ENCODE measurements at regions not wholly inside any gene's neighbourhood (a gene's known extent, or its start where the extent isn't known, plus 50 kb on each side); places are given as distances from the start of the nearest gene placed in this dataset.

DNA sequence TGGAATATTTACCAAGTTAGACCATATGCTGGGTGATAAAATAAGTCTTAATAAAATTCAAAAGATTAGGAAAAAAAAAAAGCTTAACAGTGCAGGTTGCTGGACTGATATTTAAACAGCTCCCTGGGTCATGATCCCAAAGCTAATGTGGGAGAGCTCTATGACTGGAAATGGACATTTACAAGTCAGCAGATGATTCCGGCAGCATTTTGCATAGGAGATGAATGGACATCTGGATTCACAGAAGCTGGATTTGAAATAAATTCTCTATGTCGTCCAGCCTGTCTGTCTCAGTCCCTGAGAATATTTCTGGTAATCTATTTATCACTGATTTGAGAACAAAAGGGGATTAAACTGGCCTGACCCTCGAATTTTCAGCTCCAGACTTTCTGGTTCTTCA is 52.3 kb upstream of the KLHL25 start:
- no peak for DNase-seq

- no peak for DNase-seq
Observed at GRCh38 chr15:85849946-85850345, 55.2 kb upstream of the KLHL25 start.

DNA sequence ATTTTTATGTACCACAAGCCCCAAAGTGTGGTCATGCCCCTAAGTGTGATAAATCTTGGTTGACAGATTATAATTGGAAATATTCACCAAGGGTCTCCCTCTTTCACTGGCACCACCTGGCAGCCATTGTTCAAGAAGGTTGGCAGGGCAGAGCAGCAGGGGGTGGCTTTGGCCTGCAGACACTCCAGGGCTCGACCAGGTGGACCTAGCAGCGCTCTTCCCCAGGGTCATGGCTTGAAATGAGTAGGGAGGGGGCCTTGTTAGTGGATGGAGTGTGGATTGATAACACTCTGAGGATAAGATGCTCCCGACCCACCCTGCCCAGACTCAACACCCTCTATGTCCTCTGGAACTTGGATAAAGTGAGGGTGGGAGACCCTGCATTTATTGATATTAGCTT is 58.2 kb upstream of the KLHL25 start:
- no peak for DNase-seq

- DNase-seq = no peak
Observed at GRCh38 chr15:85854345-85855097, 59.8 kb upstream of the KLHL25 start.

DNA sequence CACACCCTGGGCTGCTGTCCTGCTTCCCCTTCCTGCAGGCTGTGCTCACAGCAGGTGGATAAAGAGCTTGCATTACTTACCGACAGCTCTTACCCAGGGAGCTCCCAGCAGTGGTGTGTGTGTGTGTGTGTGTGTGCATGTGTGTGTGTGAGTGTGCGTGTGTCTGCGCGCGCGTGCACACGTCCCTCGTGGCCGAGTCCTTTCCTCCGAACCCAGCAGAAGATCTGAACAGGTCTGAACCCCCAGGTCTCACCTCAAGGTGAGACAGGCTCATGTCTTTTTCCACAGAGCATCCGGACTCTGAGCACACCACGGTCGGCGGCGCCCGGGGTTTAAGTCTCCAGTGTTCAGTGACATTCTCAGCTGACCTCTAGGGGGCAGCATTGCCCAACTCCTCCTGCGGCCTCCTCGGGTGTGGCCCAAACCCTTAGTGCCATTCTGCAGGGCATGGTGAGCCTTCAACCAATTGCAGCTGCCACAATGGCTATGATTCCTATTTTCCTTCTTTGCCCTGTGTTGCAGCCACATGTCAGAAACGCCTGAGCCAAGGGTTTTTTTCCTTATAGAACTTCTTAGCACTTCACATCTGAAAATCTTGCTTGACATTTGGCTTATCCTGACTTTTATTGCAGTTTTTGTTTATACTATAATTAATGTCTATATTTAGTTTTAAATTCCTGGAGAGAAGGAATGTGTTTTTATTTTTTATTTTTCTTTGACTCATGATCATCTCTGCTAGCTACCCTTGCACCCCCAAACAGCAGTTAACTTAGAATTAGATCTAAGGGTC is 64.1 kb upstream of the KLHL25 start:
- peak; percentile 74 for DNase-seq

GRCh38 chr15:85859671-85860070 is 64.9 kb upstream of the KLHL25 start:
- no peak for DNase-seq

- no peak for DNase-seq
Observed at GRCh38 chr15:85860394-85861161, 65.9 kb upstream of the KLHL25 start.

DNA sequence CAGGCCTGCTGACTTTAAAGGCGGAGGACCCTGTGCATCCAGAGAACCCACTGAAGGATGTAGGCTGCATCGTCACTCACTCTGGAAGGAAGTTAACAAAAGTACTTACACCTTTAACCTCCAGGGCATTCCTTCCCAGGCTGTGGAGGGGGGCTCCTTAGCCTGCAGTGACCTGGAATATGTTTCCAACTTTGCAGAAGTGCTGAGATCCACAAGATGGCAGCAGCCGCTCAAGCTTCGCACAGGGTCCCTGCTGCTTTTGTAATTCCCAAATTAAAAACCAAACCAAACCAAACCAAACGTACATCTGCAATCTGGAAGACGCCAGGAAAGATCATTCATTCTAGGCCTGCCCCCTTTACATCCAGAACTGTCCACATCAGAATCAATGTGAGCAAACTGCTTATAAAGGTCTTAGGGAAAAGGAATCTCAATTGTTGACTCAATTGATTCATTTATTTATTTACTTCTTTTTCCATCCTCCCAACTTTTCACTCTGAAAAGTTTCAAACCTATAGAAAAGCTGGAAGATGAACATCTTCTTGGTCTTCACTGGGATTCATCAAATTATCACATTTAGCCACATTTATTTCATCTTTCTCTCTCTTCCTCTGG is 70.5 kb upstream of the KLHL25 start:
- no peak for DNase-seq

DNA sequence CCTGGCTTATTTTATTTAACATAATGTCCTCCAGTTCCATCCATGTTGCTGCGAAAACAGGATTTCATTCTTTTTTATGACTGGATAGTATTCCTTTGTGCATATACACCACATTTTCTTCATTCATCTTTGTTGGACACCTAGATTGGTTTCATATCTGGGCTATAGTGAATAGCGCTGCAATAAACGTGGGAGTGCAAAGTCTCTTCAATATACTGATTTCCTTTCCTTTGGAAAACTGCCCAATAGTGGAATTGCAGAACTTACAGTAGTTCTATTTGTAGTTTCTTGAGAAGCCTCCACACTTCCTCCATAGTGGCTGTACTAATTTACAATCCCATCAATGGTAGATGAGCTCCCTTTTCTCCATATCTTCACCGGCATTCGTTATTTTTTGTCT is 72.5 kb upstream of the KLHL25 start:
- DNase-seq = no peak

DNA sequence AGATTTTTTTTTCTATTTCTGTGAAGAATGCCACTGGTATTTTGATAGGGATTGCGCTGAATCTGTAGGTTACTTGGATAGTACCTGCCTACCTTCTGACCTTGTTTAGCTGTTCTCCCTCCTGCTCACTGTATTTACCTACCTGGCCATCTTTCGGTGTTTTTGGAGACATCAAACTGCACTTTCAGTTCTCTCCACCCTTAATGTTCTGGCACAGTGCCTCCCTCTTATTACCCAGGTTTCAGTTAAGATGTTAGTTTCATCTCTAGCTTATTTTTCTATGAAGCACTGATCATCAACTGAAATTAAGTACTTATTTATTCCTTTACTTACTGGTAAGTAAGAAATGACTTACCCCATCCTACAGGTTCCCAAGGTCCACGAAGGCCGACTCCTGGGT is 74.4 kb upstream of the KLHL25 start:
- no peak for DNase-seq

DNA sequence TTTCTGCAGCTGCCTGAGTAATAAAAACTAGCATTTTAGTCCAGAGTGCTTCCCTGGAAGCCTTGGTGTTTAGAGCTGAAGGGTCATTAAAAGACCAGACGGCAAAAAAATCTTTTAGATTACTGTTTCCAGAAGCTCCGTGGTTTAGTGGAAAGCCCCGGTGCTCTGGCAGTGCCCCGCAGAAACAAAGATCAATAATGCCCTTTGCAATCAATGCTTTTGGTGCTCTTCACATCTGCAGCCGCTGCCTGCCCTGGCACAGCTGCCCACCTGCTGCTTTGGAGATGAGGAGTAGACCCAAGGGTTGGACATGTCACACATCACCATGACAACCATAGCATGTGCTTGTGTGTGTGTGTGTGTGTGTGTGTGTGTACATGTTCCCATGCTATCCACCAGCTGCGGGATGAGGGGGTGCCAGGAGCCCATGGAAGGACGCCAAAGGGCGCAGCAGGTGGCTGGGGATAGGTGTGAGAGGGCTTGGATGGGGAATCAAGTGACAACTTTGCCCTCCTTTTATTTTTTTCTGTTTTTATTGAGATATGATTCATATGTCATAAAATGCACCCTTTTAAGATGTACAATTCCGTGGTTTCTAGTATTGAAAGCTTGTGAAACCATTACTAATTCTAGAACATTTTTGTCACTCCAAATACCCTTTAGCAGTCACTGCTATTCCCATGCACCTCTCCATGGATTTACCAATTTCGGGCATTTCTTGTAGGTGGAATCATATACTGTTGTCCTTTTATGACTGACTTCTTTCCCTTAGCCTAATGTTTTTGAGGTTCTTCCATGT is 75.7 kb upstream of the KLHL25 start:
- DNase-seq = no peak

GRCh38 chr15:85871545-85871944 is 76.8 kb upstream of the KLHL25 start:
- no peak for DNase-seq

DNA sequence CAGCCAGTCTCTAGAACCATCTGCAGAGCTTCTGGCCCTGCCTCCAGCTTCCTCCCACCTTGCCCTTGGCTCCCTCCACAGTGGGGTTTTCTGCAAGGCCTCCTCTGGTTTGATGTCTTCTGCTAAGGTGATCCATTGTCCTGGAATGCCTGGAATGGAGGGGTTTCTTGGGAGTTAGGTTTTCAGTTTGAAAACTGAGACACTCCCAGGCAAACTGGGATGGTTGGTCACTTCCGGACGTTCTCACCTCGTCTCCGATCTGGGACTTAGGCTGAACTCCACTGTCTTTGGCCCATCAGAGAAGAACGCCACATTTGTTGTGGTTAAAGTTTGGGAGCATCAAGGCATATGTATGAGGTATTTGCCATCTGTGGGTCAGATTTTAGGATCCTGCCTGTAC is 77.4 kb upstream of the KLHL25 start:
- no peak for DNase-seq

DNA sequence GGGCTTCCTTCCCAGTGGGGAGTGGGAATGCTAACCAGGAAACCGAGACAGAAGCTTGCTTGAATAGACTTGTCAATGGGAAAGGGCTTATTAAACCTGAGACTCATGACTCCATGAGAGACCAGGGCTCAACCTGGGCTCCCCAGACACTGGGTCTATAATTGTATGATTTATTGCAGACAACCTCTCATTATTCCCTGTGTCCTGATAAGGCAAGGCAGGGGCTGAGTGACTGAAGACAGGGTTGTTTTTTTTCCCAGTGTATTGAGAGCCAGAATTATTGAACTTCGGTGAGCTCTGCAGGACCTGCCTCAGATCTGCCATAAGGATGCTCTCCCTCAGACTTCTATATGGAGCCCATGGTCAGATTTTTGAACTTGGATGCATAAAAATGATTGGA is 79.5 kb upstream of the KLHL25 start:
- no peak for DNase-seq

- DNase-seq = no peak
Observed at GRCh38 chr15:85875756-85876155, 81.0 kb upstream of the KLHL25 start.

GRCh38 chr15:85878828-85879225 is 84.1 kb upstream of the KLHL25 start:
- DNase-seq = no peak

GRCh38 chr15:85879334-85880163 is 84.8 kb upstream of the KLHL25 start:
- DNase-seq = no peak

GRCh38 chr15:85880501-85881190 is 85.9 kb upstream of the KLHL25 start:
- DNase-seq = no peak

- DNase-seq = no peak
Observed at GRCh38 chr15:85886309-85886811, 91.6 kb upstream of the KLHL25 start.

DNA sequence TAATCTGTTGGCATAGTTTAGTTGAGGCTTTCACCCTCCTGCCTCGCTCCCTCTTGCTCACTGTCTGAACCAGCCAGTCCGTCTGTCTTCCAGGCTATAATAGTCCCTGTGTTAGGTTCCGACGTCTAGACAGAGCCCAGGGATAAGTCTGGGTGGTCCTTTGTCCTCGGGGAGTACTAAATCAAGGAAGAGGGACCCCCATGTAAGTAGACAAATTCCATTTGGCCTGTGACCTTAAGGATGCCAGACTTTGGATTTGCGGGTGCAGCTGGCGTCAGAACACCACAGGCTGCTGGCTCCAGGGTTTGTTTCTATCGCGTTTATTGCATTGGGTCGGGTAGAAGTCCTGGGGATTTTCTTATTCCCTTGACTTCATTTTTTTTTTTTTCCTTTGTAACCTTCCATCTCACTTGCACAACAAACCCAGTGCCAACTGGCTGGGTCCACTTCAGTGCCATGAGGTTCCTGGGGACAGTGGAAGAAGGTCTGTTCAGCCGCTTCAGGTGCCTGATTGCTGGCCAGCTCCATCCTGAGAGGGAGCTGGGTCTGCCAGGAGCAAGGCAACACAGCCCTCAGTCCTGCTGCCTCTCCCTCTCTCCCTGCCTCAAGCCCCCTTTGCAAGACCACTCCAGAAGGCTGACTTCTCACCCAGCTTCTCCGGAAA is 95.4 kb upstream of the KLHL25 start:
- DNase-seq = no peak
